NCI-H748 (cell line): ENCODE measurements at regions not wholly inside any gene's neighbourhood (a gene's known extent, or its start where the extent isn't known, plus 50 kb on each side); places are given as distances from the start of the nearest gene placed in this dataset.
A peak's percentile ranks its signal among the peaks of the same experiment; 100 is the strongest.

Experiments
- DNase-seq: peaks from one replicate; lab custom pipeline; 2025; ENCODE audit not compliant: unreplicated experiment; lab: John Stamatoyannopoulos, UW

DNA sequence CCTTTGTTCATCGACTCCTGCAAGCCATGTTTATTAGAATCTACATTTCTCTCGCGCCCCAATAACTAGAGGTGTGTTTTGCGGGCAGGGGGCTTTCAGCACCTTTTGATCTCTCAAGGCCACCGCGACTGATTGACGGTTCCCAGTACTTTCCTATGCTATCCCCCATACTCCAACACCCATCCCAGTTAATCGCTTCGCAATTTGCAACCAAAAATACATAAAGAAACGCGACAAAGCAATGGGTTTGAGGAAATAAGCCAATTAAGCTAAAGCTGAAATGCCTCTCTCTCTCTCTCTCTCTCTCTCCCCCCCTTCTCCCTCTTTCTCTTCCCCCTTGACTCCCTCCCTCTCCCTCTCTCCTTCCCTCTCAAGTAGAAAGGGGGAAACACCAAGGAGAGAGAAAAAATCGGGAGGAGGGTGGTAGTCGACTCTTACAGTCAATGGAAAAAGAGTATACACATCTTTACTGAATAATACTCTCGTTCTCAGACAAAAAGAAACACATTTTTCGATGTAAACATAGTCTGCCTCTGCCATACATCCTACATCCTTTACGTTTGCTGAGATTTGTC lies 128.0 kb upstream of the DPYD start:
- DNase-seq, result no peak

DNA sequence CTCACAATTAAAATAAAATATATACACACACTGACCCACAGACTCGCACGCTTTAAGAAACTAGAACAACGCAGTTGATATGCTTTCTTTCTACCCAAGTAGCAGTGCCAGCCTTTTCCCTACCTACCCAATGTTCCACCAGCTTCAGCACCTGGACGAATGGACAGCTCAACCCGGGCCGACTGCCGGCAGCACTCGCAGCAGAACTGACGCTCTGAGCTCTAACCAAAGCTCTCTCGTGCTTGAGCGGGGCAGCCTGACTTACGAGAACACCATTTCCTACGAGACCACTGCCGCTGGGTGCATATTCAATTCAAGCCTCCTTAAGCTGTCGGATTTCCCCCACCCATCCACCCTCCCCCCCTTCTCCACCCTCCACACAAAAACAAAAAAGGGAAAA lies 127.4 kb upstream of the DPYD start:
- peak; percentile 82 for DNase-seq

DNA sequence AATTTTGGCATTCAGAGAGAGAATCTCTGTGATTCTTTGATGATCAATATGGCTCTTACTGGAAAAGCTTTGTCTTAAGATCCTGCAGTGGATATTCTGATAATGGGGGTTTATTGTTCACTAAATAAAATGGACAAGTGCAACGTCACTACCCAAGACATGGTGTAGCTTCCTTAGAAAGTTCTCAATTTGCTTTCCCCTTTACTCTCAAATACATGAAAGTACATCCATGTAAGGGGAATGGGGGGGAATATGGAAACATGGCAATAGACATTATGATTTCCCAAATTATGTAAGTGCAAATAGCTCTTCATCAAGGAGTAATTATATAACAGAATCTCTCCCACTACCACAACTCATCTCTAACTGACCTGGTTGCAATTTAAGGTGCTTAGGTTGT lies 126.3 kb upstream of the DPYD start:
- DNase-seq, result no peak

DNA sequence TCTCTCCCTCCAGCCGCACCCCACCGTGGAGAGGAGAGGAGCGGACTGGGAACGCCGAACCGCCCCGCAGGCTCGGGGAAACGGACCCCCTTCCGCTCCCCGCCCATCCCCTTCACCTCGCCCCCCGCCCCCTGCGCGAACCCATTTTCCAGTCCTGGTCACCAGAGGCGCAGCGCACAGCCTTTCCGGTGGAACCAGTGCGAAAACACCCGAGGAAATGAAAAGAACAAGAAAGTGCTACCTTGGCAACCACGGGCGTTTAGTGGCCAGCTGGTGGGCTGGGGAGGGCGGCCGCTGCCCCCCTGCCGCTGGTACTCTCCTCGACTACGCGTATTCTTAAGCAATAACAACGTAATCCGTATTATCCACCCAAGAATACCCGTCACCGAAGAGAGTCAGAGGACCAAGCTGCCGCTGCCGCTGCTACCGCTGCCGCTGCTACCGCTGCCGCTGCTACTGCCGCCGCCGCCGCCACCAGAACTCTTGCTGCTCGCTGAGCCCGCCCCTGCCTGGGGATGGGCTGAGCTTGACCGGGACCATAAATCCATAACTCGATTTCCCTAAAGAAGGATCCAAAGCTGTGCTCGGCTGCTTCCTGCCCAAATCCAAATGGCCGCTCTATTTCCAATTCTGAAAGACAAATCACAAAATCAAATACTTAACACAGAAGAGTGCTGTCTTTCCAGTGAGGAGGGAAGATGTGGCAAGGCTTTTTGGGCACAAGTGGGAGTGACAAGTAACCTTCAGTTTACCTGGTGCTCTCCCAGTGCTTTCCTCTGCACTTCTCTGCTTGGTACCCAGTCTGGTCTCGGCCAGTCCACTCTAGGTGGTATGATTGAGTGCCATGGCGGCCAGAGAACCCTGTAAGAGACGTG lies 125.2 kb upstream of the DPYD start:
- DNase-seq, result peak; percentile 74

DNA sequence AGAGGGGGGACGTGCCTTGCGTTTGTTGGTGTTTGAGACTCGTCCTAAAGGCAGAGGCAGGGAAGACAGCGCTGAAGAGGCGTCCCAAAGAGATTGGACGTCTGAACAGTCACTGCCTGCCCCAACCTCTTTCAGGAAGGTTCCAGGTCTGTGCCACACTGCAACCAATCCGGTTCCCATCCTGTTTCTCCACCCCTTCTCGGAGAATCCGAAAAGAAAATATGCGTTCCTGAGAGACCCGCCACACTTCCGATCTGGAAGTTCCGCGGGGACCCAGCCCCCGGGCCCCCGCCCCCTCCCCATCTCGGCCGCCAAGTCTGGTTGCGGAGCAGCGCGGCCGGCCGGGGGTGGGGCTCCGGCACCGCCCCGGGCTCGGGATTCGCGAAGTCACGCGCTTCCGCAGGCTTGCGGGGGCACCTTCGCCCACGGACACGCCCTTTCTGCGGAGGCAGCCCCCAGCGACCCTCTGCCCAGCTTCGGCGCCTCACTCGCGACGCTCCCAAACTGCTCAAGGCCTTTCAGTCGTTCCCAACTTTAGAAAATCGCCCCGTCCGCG lies 124.5 kb upstream of the DPYD start:
- peak; percentile 57 for DNase-seq

DNA sequence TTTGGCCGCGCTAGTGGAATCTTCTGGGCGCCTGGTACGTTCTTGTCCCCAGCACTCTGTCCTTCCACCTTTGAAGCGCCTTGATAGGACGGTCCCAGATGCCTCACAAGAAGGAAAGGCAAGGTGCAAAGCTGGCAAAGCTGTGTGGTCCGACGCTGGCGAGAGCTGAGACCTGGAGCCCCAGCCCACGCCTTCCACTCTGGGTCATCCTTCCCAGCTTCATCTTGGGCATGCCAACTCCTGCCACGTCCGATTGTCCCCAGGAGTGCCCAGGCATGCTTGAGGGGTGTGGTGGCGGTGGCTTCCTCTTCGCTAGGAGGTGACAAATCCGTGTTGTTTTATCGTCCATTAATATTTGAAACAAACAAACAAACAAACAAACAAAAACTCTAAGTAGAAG lies 123.9 kb upstream of the DPYD start:
- DNase-seq, result no peak

DNA sequence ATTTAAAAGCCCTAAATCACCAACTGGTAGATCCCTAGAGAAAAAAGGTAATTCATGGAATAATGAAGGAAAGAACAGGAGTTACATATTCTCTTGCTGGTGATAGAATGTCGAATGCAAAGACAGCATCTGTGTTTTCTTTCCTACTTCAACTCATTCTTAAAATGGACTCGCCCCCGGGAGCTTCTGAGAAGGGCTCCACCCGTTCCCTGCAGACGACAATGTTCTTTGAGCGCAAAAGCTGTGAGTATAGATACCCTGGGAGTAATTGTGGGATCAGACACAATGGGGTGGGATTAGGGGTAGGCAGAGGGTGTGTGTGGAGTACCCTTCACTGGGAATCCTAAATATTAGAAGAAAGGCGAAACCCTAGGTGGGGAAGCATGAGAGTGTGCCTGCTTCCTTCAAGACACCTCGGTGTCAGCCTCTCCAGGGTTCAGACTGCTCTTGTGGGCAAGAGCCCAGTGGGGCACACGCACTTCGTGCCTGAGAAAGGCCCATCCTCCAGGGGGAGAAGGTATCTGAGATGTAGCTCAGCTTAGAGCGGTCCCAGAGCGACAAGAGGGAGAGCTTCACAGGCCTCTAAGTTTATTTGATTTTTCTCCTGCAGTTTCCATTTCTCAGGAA lies 123.3 kb upstream of the DPYD start:
- DNase-seq, result no peak

DNA sequence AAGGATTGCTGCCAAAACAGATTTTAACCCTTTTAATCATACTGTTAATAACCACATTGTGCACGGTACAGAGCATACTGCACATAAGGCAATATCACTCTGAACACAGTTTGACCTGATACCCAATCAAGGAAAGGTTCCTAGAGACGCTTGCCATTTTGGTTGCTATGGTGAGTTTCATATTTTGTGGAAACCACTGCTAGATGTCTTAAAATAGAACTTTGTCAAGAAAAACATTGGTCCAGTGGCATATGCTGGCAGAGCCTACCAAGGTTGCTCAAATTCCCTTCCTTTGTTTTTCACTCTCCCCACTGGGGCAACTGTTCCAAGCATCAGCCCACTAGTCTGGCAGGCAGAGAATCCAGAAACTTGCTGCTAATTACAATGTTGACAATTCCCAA lies 114.8 kb upstream of the DPYD start:
- peak; percentile 63 for DNase-seq

DNA sequence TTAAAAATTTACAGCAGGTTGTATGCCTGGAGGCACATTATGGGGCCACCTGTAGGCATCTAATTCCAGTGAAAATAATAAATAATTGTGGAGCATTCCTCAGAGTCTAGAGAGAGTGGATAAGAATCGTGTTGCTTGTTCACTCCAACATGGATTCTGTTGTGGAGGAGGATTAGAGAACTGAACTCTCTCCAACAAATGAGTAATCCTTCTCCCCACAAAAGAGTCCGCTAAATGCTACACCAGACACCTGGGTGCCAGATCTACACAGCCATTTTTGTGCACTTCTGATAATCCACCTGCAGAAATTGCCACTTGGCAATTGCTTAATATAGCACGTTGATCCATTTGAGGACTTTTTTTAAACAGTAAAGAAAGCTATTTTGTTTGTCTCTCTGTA lies 113.7 kb upstream of the DPYD start:
- DNase-seq, result no peak

DNA sequence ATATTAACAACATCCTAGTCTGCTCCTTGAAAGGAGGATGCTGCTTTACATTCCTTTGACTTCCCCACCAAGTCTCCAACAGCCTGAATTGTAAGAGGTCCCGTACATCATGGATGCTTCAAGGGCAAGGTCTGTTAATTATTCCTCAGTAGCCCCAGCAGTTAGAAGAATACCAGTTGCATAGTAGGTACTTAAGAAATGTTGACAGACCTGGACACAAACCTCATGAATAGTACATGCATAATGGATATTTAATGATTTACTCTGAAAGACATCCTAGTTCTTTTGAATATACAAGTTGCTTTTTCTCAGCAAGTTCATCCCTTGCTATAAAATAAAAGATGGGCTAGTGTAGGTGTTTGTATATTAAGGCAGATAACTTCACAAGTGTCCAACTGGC lies 112.1 kb upstream of the DPYD start:
- no peak for DNase-seq

DNA sequence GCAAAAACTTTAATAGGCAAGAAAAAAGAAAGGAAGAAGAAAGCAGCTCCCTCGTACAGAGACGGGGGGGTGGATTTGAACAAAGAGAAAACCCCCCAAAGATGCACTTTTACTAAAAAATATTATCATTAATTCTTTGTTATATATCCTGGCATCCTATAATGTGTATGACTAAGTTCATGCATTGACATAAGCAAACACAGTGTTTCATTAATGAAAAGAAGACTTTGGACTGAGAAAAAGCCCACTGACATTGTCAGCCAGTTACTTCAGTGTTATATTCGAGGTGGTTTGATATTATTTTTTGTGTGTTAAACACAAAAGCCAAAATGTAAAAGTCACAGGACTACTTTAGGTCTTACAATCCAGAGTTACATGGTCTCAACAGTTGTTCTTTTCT lies 110.1 kb upstream of the DPYD start:
- DNase-seq, result no peak

DNA sequence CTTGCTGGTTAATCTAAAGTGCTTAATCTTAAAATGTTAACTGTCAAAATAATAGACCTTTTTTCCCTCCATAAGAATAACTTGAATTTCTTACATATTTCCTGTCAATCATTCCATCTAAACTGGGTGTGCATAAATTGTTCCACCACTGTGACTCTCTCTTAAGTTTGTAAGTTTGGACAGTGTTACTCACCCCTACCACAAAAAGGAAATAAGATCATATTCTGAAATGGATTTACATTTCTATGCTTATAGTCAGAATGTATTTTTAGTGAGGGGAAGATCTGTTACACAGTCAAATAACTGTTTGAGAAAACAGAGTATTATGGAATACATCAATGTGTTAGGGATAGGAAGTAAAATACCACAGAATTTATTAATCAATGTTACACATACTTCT lies 109.6 kb upstream of the DPYD start:
- DNase-seq, result no peak

DNA sequence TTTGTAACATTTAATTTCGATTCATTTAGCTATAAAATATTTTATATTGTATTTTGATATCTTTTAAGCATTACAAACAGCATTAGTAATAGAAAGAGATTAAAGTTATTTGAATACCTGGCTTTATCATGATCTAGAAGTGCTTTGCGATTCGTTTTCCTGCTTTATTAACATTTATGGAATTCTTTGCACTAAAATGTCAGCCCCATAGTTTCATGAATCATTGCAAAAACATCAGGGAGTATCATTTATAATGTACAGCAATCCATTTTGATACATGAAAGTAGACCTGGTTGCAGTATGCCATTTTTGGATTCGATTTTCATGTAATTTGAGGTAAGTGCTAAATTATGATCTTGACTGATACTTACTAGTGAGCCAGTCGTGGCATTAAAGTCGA lies 108.0 kb upstream of the DPYD start:
- DNase-seq, result no peak

DNA sequence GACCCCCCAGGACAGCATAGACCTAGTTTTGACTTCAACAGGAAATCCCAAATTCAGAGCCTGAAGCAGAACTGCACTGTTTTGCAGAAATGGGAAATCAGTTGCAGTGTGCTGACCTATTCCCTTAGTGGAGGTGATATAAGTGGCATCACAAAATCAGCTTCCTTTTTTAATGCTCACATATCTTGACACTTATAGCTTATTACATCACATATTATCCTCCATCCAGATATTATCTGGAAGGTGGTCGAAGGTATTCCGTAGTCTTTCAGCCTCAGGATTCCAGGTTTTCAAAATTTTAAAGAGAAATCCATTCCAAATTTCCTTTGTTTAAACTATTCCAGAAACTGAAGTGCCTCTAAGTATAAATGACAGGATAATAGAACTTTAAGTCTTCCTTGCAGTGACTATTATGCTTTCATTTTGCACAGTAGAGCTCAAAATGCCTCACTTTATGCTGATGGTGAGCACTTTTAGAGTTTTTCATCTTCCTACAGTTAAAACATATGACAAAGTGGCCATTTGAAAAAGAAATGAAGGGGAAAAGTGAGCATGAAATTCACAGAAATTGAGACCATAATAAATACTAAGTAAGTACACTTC lies 106.4 kb upstream of the DPYD start:
- DNase-seq, result no peak

DNA sequence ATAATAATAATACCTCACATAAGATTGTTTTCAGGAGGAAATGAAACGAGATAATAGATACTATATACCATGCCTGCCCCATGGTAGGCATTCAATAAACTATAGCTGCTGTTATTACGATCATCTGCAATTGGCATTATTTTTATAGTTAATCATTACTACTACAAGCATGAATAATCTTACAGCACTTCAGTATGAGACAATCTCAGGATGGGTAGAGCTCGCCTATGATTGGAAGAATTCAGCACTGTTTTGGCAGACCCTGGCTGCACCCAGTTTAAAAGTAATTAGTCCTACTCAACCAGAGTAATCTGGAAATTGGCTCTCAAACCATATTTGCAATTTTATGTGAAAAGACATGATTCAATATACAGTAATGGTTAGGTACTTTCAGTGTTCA lies 105.0 kb upstream of the DPYD start:
- no peak for DNase-seq

DNA sequence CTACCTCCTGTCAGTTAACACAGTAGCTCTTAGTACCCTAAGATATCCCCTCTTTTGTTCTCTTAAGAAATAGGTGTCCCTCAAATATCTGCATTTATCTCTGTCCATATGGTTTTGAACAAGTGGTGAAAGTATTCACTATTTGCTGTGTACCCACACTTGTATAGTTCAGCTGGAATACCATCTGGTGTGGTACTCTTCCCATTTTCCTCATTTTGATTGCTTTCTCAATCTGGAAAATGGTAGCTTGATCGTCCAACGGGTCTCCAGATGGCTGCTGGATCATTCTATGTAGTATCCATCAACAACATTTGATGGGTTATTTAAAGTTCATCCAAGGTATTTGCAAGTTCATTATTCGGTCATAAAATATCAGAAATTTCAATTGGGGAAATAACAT lies 100.3 kb upstream of the DPYD start:
- DNase-seq, result no peak

DNA sequence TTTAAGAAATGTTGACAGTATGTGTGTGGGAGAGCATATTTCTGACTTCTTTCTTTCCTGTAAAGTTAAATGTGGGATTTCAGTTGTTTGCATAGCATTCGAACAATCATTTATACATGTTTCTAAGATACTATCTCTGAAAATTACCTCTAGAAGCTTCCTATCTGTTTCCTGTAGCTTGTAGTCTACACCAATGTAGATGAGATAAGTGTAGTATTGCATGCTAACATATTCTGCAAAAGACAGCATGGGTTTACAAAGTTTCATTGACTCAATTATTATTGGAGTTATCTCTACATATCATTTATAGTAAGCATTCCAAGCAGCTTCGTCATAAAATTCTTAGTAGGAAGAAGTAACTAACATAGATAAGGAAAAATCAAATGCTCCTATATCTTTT lies 98.9 kb upstream of the DPYD start:
- DNase-seq, result no peak

DNA sequence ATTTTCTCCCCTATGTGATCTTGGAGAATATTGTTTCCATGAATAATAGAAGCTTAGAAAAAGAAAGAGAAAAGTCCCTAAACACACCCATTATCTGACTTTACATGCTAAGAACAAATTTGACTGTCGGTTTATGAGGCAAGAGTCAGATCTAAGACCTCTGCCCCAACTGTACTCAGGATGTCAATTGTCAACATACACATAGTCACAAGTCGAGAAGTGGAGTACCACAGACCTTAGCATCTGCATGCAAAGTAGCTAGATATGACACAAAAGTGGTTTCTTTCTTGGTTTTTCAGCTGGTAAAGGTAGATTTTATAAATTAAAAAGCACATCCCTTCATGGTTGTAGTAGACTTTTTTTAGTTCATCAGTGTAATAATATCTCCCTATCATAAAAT lies 97.2 kb upstream of the DPYD start:
- no peak for DNase-seq

DNA sequence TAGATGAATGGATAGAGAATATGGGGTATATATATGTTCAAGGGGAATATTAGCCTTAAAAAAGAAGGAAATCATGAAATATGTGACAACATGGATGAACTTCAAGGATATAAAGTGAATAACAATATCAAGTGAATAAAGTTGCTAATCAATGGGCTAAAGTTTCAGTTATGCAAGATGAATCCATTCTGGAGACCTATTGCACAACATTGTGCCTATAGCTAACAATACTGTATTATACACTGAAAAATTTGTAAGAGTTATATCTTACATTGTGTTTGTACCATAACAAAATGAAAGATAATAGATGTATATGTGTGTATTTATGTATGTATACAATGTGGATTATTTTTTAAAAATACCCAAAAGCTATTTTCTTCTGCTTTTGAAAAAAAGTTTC lies 96.3 kb upstream of the DPYD start:
- DNase-seq, result no peak

DNA sequence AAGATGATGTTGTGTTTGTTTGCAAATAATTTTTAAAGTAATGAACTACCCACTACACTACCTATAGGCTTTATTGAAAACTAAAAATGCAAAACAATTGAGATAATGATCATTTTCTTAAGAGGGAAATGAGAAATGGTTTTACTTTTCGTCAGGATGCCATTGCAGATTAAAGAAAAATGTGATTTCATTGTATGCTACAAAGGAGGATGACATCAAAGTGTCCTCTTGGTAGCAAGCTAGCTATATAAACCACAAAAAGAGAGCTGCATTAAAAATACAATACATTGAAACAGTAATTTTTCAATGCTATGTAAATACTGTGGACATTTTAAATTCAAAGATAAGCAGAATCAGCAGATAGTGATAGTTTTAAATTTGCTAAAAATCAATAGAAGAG lies 87.5 kb upstream of the DPYD start:
- no peak for DNase-seq

DNA sequence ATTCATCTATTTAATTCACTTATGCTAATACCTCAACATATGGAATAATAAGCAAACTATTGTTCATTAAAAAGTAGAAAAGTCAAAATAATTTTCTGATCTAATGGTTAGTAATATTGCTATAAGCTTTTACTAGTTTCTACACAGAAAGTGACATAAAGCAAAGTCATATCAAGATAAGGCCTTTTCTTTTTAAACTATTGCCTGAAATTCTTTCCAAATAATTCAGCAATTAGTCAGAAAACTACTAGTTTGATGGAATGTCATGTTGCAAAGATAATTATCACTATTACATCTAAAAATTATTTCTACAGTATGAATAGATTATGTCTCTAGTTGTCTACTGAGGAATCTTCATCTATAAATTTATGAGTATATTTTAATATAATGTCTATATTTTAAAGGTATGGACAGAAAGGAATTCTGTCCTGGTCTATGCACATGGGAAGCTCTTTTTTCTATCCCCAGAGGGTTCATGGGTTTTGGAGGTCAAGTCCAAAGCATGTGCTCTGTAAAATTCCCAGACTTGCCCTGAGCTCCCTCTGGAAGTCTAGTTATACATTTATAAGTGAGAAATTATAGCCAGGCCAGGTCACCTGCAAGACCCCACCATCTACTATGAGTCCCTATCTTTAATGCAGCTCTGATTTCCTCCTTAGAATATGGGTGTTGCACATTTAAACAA lies 84.6 kb upstream of the DPYD start:
- no peak for DNase-seq
